ENCODE measurements at regions not wholly inside any gene's neighbourhood (a gene's known extent, or its start where the extent isn't known, plus 50 kb on each side); places are given as distances from the start of the nearest gene placed in this dataset.
"Not testable (repeated sequence)": the region's sequence is repeated elsewhere in the genome, so short reads cannot be mapped to it uniquely, and the experiment has no call there.

DNA sequence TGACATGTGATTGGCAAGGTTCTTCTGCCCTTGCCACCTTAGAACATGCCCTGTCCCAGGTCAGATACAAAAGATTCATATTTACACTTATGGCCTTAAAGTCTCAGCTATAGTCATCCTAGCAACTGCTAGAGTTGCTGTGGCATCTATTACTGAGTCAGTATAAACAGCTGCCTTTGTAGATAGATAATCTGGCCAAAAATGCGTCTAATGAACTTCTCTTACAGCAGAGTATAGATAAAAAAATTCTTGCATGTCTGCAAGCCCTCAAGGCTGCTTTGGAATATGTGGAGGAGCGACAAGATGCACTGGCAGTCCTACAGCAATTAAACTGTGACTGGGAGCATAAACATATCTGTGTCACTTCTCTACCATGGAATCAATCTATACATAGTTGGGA lies 1209.7 kb upstream of the PABPC4L start:
- H3K79me2 ChIP-seq (replicated peaks; ENCODE audit: insufficient read depth) = no peaks in the 10 kb centered on the region
- no peaks in the 10 kb centered on the region for H4K20me1 ChIP-seq (replicated peaks; ENCODE audit: insufficient read depth)
- no peaks in the 10 kb centered on the region for H3F3A ChIP-seq (replicated peaks; ENCODE audit: low read depth)
- no peak overlapping the region for H2AFZ ChIP-seq
- no peak overlapping the region for H3K4me2 ChIP-seq
- Mint-ChIP-seq H3K36me3 (ENCODE audit: low read depth) (no peaks in the 10 kb centered on the region; the same call in 2 of the 3 replicates), H3K4me3 (no peak overlapping the region), H3K27me3 (ENCODE audit: insufficient read depth, low read depth, poor library complexity) (peaks cover 2% of the 10 kb centered on the region), H3K27ac (no peak overlapping the region), H3K9me3 (no peaks in the 10 kb centered on the region; the same call in 2 of the 3 replicates), H3K4me1 (peaks cover 2% of the 10 kb centered on the region; the same call in 1 of the 3 replicates)
- no peaks in the 10 kb centered on the region for H3K4me1 ChIP-seq (ENCODE audit: insufficient read depth)
- H3K9me2 ChIP-seq (ENCODE audit: insufficient read depth) = peaks cover 19% of the 10 kb centered on the region
- no peaks in the 10 kb centered on the region for H3K27me3 ChIP-seq (ENCODE audit: insufficient read depth)
- TF ChIP-seq NANOG (IDR thresholded peaks at IDR 0.05; ENCODE audit: borderline replicate concordance) = no peak
- no peak for DNase-seq (ENCODE audit: low spot score)
- no peak overlapping the region for H3K4me3 ChIP-seq
- H3K36me3 ChIP-seq (ENCODE audit: insufficient read depth) = no peaks in the 10 kb centered on the region
- no peak overlapping the region for H3K27ac ChIP-seq (ENCODE audit: low read depth)
- no peak for ATAC-seq

DNA sequence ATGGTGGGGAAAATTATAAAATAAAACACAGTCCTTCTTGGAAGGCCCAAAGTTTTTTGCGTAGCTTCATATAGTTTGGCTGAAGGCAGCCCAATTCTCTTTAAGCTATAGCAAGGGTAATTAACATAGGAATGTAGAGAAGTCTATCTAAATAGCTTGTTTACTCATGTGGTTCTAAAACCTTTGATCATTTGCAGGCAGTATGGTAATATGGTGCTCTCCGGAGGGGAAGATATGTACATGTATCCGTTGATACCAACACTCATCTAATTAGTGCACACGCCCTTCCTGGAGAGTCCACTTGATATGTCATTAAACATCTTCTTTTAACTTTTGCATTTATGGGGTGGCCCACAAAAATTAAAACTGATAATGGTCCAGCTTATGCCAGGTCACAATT lies 1207.7 kb upstream of the PABPC4L start:
- H3K4me2 ChIP-seq; H3K27me3 ChIP-seq (ENCODE audit: insufficient read depth); H3K4me1 ChIP-seq (ENCODE audit: insufficient read depth); DNase-seq (ENCODE audit: low spot score); H3K4me3 Mint-ChIP-seq; H3K79me2 ChIP-seq (replicated peaks; ENCODE audit: insufficient read depth); H3K4me1 Mint-ChIP-seq; H3K27me3 Mint-ChIP-seq (ENCODE audit: insufficient read depth, low read depth, poor library complexity); H3K4me3 ChIP-seq; H3K36me3 ChIP-seq (ENCODE audit: insufficient read depth); H3F3A ChIP-seq (replicated peaks; ENCODE audit: low read depth); H4K20me1 ChIP-seq (replicated peaks; ENCODE audit: insufficient read depth); ATAC-seq; H3K27ac ChIP-seq (ENCODE audit: low read depth); H3K27ac Mint-ChIP-seq: not testable (repeated sequence)
- Histone ChIP-seq H3K9me2 (ENCODE audit: insufficient read depth) (peaks cover 11% of the 10 kb centered on the region), H2AFZ (0 out of 2 replicates have a peak overlapping the region, but pooled peaks have one; percentile 40)
- Mint-ChIP-seq H3K36me3 (ENCODE audit: low read depth) (peaks cover 20% of the 10 kb centered on the region), H3K9me3 (peaks cover 20% of the 10 kb centered on the region)

DNA sequence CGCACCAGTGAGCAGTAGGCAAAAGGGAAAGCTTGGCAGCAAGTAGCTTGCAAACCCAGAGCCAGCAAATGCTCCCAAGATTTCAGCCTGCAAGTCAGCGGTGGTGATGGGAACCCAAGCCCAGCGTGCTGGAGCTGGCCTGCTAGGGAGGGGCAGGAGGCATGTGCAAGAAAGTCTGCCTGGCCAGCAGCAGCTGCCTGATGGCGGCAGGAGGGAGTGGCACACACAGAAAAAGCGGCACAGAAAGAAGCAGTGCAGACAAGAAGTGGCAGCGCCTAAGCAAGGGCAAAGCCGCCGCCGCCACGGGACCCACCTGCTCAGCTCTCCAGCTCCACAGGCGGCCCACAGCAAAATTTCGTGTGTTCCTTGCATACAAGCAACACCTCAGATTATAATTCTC lies 1206.5 kb upstream of the PABPC4L start:
- Mint-ChIP-seq H3K27me3 (ENCODE audit: insufficient read depth, low read depth, poor library complexity) (no peaks in the 10 kb centered on the region), H3K27ac (no peak overlapping the region), H3K4me1 (peaks cover 2% of the 10 kb centered on the region; the same call in 1 of the 3 replicates), H3K4me3 (no peak overlapping the region), H3K9me3 (peaks cover 22% of the 10 kb centered on the region), H3K36me3 (ENCODE audit: low read depth) (peaks cover 22% of the 10 kb centered on the region)
- H3K4me2 ChIP-seq = no peak overlapping the region
- no peaks in the 10 kb centered on the region for H3F3A ChIP-seq (replicated peaks; ENCODE audit: low read depth)
- peak overlapping the region; percentile 66; the same call in 1 of the 2 replicates for H2AFZ ChIP-seq
- H3K4me1 ChIP-seq (ENCODE audit: insufficient read depth) = no peaks in the 10 kb centered on the region
- ATAC-seq (no peak), DNase-seq (ENCODE audit: low spot score) (peak; percentile 1)
- no peak overlapping the region for H3K4me3 ChIP-seq
- H3K9me2 ChIP-seq (ENCODE audit: insufficient read depth) = peaks cover 11% of the 10 kb centered on the region
- H3K79me2 ChIP-seq (replicated peaks; ENCODE audit: insufficient read depth) = no peaks in the 10 kb centered on the region
- no peaks in the 10 kb centered on the region for H3K27me3 ChIP-seq (ENCODE audit: insufficient read depth)
- no peaks in the 10 kb centered on the region for H4K20me1 ChIP-seq (replicated peaks; ENCODE audit: insufficient read depth)
- no peaks in the 10 kb centered on the region for H3K36me3 ChIP-seq (ENCODE audit: insufficient read depth)
- no peak overlapping the region for H3K27ac ChIP-seq (ENCODE audit: low read depth)
- no peak for TF ChIP-seq ZNF114 (CRISPR knock-in tag; IDR thresholded peaks at IDR 0.05)

DNA sequence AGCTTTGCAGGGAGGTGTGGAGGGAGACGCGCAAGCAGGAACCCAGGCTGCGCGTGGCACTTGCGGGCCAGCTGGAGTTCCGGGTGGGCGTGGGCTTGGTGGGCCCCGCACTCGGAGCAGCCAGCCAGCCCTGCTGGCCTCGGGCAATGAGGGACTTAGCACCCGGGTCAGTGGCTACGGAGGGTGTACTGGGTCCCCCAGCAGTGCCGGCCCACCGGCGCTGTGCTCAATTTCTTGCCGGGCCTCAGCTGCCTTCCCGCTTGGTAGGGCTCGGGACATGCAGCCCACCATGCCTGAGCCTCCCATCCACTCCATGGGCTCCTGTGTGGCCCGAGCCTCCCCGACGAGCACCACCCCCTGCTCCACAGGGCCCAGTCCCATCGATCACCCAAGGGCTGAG lies 1205.0 kb upstream of the PABPC4L start:
- ATAC-seq; DNase-seq (ENCODE audit: low spot score); H3K4me1 ChIP-seq (ENCODE audit: insufficient read depth); H3K79me2 ChIP-seq (replicated peaks; ENCODE audit: insufficient read depth); H3K4me3 Mint-ChIP-seq; H3K27me3 ChIP-seq (ENCODE audit: insufficient read depth); H3K4me3 ChIP-seq; H4K20me1 ChIP-seq (replicated peaks; ENCODE audit: insufficient read depth); H3F3A ChIP-seq (replicated peaks; ENCODE audit: low read depth); H3K27me3 Mint-ChIP-seq (ENCODE audit: insufficient read depth, low read depth, poor library complexity); H3K27ac ChIP-seq (ENCODE audit: low read depth); H3K4me2 ChIP-seq; H3K4me1 Mint-ChIP-seq; H2AFZ ChIP-seq; H3K27ac Mint-ChIP-seq; H3K36me3 ChIP-seq (ENCODE audit: insufficient read depth): not testable (repeated sequence)
- peaks cover 22% of the 10 kb centered on the region for H3K9me3 Mint-ChIP-seq
- H3K36me3 Mint-ChIP-seq (ENCODE audit: low read depth) = peaks cover 22% of the 10 kb centered on the region
- H3K9me2 ChIP-seq (ENCODE audit: insufficient read depth) = peaks cover 11% of the 10 kb centered on the region
